ENCODE measurements at regions not wholly inside any gene's neighbourhood (a gene's known extent, or its start where the extent isn't known, plus 50 kb on each side); places are given as distances from the start of the nearest gene placed in this dataset.

- TF ChIP-seq JUN (IDR thresholded peaks at IDR 0.05; ENCODE audit: borderline replicate concordance, insufficient read depth, insufficient read length, low read depth) (no peak), FOS (IDR thresholded peaks at IDR 0.05; ENCODE audit: borderline replicate concordance, insufficient read depth, low read length) (peak; percentile 70)
- TF ChIP-seq, protein P1, sequence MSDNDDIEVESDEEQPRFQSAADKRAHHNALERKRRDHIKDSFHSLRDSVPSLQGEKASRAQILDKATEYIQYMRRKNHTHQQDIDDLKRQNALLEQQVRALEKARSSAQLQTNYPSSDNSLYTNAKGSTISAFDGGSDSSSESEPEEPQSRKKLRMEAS (IDR thresholded peaks at IDR 0.05; ENCODE audit: insufficient read depth, insufficient read length): no peak
- BruUV-seq (replicated peaks): no TSS peak
- Histone ChIP-seq H3K9me3 (replicated peaks; ENCODE audit: control insufficient read depth, insufficient read depth, low read length) (no peaks in the 10 kb centered on the region), H2AFZ (ENCODE audit: low read depth, low read length) (peak overlapping the region; percentile 11), H3K27ac (ENCODE audit: insufficient read depth, low read depth, low read length) (no peak overlapping the region), H3K9ac (replicated peaks; ENCODE audit: extremely low read depth, insufficient read depth, low read length) (no peak overlapping the region), H3K36me3 (ENCODE audit: control insufficient read depth in 2 of 2, extremely low read depth in 1 of 2, insufficient read depth in 2 of 2, low read length in 2 of 2) (no peaks in the 10 kb centered on the region), H3K27me3 (ENCODE audit: control insufficient read depth in 2 of 2, insufficient read depth in 2 of 2, low read length in 2 of 2) (no peaks in the 10 kb centered on the region), H3K4me2 (ENCODE audit: insufficient read depth, low read length) (no peak overlapping the region), H3K79me2 (ENCODE audit: control insufficient read depth, insufficient read depth, low read length) (no peaks in the 10 kb centered on the region), H3K9me1 (replicated peaks; ENCODE audit: control insufficient read depth, extremely low read depth, insufficient read depth, low read length) (no peaks in the 10 kb centered on the region), H3K4me3 (replicated peaks in 1 of 3; ENCODE audit: insufficient read depth in 1 of 3, low read depth in 1 of 3, low read length in 3 of 3) (no peak overlapping the region), H3K4me1 (ENCODE audit: control insufficient read depth, extremely low read depth, insufficient read depth, low read length) (peaks cover 27% of the 10 kb centered on the region), H4K20me1 (replicated peaks; ENCODE audit: control insufficient read depth, extremely low read depth, insufficient read depth, low read length) (no peaks in the 10 kb centered on the region)
- FAIRE-seq (peak; percentile 44), DNase-seq (ENCODE audit: low read depth, low spot score) (peak; percentile 47)
- dilution Hi-C loops (cut with MboI; ENCODE audit: extremely low pct_ligation_motif_present, low sequenced_read_pairs) (no loop called here), intact Hi-C loops (cut with micrococcal nuclease) (no loop called here)
- ChIA-PET CTCF (no interaction called here), POLR2A (no interaction called here)
Measured at GRCh38 chr3:107962946-107963345, 127.9 kb downstream of the CD47 start.

DNA sequence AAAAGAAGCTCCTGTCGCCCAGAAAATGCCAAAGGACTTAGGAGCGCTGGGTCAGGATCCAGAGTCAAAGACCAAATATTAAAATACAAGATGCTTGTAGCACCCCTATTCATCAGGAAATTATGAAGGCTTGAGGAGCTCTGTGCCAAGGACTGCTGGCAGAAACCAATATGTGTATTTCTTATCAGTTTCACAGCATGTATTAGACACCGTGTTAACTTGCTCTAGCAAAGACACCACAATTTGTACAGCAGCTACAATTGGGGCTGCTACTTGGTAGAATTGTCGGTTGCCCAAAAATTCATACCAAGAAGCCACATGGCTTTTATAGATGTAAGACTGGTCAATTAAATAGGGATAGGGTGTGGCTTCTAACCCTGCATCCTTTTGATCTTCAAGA is 128.8 kb downstream of the CD47 start:
- H3K4me2 ChIP-seq (ENCODE audit: insufficient read depth, low read length): no peak overlapping the region
- FAIRE-seq (no peak), DNase-seq (ENCODE audit: low read depth, low spot score) (no peak)
- no peaks in the 10 kb centered on the region for H3K36me3 ChIP-seq (ENCODE audit: control insufficient read depth in 2 of 2, extremely low read depth in 1 of 2, insufficient read depth in 2 of 2, low read length in 2 of 2)
- TF ChIP-seq CTCF (IDR thresholded peaks at IDR 0.05; ENCODE audit: extremely low read depth in 1 of 2, insufficient read depth in 1 of 2, low read depth in 1 of 2, low read length in 2 of 2): no peak
- POLR2A ChIA-PET: no interaction called here
- no peak overlapping the region for H2AFZ ChIP-seq (ENCODE audit: low read depth, low read length)
- dilution Hi-C loops (cut with MboI; ENCODE audit: extremely low pct_ligation_motif_present, low sequenced_read_pairs): no loop called here
- no TSS peak for BruUV-seq (replicated peaks)
- no peak overlapping the region for H3K4me3 ChIP-seq (replicated peaks in 1 of 3; ENCODE audit: insufficient read depth in 1 of 3, low read depth in 1 of 3, low read length in 3 of 3)
- no peak overlapping the region for H3K9ac ChIP-seq (replicated peaks; ENCODE audit: extremely low read depth, insufficient read depth, low read length)
- no peaks in the 10 kb centered on the region for H3K27me3 ChIP-seq (ENCODE audit: control insufficient read depth in 2 of 2, insufficient read depth in 2 of 2, low read length in 2 of 2)
- peaks cover 36% of the 10 kb centered on the region for H3K4me1 ChIP-seq (ENCODE audit: control insufficient read depth, extremely low read depth, insufficient read depth, low read length)
- no peaks in the 10 kb centered on the region for H3K9me1 ChIP-seq (replicated peaks; ENCODE audit: control insufficient read depth, extremely low read depth, insufficient read depth, low read length)
- H3K9me3 ChIP-seq (replicated peaks; ENCODE audit: control insufficient read depth, insufficient read depth, low read length): no peaks in the 10 kb centered on the region
- H3K27ac ChIP-seq (ENCODE audit: insufficient read depth, low read depth, low read length): no peak overlapping the region
- intact Hi-C loops (cut with micrococcal nuclease): no loop called here
- H3K79me2 ChIP-seq (ENCODE audit: control insufficient read depth, insufficient read depth, low read length): no peaks in the 10 kb centered on the region
- no peaks in the 10 kb centered on the region for H4K20me1 ChIP-seq (replicated peaks; ENCODE audit: control insufficient read depth, extremely low read depth, insufficient read depth, low read length)
- CTCF ChIA-PET: interaction anchor here (0.9 kb wide), 1 partner anchor 8 kb away, joined by 3 read pairs; no protein-coding TSS in a partner anchor
